ENCODE measurements at regions not wholly inside any gene's neighbourhood (a gene's known extent, or its start where the extent isn't known, plus 50 kb on each side); places are given as distances from the start of the nearest gene placed in this dataset.

DNA sequence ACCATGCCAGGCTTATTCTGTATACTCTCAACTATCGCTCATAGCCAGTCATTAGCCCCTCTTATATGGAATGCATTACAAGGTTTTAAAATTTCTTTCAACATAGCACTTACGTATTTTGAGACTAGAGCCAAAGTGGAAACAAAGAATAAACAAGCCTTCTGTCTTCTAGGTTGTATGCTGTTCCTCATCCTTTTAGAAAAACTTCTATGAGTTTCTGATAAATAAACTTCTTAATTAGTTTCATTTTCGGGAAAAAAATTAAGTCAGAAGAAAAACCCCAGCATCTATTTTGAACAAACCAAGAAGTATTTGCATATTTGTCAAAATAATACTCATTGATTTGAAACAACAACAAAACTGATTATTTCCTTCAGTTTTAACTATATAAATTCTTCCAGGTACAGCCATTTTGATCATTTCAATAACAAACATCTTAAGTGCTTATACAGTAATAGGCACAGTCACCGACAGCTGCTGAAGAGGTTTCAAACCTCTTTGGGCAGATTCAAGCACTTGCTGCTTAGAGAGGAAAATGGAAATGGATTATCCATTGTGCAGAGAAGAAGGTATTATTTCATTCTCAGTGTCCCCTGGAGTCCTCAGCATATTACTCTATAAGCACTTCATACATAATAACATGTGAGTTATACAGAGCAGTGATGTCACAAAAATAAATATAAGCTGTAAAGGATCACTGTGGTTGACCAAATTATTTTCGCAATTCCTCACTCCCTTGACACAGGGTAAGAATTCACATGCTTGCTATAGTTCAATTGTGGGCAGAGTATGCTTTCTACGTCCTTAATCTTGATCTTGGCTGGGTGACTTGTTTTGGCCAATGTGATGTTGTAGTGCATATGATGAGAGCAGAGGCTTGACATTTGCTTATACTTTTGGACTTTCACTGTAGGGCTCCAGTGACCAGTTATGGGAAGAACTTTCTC, 833.8 kb downstream of the TRIB2 start:
- no peak for DNase-seq

DNA sequence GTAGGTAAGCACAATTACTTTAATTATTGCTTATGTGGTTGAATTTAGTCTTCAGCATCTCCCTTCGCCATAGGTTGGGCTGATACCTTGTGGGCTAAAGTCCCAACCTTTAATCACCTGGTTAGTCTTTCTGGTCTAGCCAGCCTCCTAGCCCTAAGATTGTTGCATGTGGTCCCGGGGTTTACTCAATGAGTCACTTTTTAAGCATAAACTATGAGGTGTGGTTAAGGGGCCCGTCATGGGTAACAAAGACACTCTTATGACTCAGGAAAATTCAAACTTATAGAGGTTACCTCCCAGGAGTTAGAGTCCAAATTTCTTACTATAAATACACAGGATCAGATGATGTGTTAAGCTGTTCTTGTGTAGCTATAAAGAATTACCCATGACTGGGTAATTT, 841.6 kb downstream of the TRIB2 start:
- no peak for DNase-seq

DNA sequence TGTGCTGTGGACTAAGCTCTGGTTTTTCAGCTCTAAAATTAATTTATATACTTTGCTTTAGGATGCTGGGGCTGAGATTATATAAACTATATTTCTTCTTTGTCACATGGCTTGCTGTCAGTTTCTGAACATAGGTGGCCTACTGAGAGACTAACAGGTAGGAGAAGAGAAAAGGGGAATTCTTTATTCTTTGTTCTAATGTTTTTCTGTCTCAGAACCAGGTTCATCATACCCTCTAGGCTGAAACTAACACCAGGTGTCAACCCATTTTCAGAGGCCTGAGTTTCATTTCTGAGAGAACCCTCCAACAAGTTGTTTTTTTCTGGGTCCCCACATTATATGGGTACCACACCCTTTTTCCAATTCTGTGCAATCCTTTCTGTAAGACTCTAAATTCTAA, 843.6 kb downstream of the TRIB2 start:
- no peak for DNase-seq

DNA sequence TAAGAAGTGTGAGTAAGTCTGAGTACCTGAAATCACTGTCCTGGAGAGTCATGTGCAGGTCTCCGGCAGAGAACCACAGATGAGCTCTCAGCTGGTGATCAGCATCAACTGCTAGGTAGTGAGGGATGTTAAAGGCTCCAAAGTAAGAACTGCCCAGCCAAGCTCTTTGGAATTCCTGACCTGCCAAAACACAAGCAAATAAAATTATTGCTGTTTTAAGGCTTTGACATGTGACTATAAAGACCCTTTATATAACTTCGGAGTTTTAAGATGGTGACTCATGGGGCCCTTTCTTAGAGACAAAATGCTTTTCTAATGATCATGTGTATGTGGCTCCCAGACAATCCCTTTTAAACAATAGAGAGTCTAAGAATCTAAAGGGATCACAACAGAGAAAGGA, 855.7 kb downstream of the TRIB2 start:
- DNase-seq = no peak

DNA sequence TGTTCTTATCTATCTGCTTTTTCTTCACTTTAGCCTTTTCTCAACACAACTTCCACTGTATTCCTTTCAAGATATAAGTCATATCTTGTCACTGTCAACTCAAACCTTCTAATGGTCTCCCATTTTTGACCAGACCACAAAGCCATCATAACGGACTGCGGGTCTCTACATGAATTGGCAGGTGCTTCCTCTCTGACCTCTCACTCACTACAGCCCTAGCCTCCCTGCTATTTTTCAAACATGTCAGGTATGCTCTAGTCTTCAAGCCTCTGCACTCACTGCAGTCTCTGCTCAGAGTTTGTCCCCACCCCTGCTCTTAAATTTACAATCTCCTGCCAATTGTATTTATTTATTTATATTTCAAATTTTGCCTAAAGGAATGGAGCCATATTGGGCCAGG, 858.1 kb downstream of the TRIB2 start:
- DNase-seq = no peak

DNA sequence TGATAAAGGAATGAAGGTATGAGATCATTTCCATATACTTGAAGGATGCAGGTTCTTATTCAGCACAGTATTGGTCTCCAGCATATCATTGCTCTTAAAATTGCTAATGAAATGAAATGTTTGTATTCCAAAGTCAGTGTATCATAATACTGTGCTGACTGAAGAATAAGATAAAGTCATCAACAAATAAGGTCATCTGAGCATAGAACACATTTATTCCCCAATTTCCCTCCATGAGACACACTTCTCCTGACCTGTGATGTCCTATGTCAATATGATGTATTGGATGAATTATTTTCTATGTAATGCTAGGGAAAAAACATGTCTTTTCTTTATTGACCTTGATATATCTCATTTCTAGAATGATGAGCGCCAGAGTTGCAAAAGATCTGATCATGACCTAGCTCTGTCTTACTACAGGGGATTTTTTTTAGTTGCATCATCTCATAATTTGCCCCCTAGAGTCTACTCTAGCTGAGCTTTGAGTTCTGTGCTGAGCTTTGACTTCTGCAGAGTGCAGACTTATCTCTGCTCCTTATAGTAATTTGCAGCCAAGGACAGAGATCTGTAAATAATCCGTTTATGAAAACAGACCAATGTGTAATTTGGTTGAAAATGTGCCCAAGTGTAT, 859.8 kb downstream of the TRIB2 start:
- no peak for DNase-seq

DNA sequence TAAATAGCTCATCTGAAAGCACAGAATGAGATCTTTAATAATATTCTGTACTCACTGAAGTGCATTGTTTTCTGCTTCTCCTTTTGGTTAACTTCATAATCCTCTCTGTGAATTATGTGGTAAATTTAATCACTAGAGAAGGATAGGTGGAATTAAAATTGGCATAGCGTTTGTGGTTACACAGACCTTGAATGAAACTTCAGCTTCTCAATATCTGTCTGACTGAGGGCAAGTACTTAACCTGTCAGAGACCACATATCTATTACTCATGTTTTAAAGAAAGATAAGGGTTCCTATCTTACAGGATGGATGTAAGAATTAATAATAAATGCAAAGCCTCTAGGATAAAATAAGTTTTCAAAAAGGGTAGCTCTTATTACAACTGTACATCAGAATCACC, 861.8 kb downstream of the TRIB2 start:
- DNase-seq = no peak

DNA sequence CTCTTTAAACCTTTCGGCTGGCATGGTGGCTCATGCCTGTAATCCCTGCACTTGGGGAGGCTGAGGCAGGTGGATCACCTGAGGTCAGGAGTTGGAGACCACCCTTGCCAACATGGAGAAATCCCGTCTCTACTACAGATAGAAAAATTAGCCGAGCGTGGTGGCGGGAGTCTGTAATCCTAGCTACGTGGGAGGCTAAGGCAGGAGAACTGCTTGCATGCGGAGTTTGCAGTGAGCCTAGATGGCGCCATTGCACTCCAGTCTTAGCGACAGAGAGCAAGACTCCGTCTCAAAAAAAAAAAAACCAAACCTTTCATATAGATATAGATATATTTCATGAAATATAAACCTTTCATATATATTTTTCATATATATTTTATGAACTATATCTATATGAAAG, 864.7 kb downstream of the TRIB2 start:
- no peak for DNase-seq

DNA sequence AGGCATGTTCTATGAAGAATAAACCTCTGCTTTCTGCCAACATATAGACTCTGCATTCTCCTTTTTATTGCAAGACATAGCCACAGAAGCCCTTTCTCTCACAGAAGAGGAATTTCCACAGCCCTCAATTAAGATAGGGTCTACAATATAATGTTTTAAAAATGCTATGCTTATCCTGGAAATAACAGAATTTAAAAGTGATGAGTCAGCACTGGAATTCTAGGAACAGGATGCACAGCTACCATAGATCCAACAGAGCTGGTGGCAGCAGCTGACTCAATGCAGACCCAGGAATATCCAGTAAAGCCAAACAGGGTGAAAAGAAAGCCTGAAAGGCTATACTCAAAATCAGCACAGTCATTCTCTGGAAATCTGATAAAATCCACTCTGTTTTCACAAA, 866.9 kb downstream of the TRIB2 start:
- DNase-seq = no peak

DNA sequence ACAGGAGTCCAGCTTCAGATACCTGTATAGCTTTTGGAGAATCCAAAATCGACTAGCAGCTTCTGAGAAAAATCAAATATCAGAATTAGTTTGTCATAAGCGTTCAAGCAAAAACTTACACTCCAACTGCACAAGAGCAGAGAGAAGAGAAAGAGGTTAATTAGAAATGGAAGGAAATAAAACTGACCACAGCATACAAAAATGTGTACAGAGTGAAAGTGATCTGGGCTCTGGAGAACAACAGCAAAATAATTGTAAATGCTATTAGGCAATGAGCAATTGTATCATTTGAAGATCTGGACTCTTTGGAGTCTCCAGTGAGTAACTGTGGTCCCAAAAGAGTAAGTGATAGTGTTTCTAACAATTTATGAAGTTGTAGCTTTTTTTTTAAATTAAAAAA, 867.3 kb downstream of the TRIB2 start:
- DNase-seq = no peak

DNA sequence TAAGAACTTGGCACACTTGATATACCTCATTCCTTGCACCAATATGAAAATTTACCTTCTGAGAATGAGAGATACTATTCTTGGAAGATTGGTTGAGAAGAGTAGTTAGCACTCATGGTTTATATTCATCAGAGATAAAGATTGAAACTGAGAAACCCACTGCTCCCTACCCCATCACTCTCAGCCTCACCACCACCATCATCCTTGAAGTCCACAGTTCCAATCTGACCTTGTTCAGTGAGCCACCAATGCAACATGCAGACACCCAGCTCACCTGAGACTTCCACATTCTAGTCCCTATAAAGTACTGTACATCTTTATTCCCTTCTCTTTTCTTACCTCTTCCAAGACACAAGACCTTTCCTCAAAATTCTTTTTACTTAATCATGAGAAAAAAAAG, 869.0 kb downstream of the TRIB2 start:
- no peak for DNase-seq

DNA sequence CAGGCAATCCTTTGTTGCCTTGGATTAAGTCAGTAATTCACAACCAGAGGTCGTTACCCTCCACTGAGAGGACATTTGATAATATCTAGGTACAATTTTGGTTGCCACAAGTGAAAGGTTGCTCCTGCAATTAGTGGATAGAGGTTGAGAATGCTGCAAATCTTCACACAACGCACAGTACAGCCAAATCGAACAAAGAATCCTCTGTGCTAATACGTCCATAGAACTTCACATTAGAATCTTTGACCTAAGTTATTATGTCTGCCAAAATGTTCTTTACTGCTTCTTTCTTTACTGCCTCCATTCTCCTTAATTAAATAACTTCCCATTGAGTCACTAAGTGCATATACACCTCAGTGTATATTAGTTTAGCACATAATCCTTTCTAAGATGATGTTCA, 879.5 kb downstream of the TRIB2 start:
- no peak for DNase-seq

DNA sequence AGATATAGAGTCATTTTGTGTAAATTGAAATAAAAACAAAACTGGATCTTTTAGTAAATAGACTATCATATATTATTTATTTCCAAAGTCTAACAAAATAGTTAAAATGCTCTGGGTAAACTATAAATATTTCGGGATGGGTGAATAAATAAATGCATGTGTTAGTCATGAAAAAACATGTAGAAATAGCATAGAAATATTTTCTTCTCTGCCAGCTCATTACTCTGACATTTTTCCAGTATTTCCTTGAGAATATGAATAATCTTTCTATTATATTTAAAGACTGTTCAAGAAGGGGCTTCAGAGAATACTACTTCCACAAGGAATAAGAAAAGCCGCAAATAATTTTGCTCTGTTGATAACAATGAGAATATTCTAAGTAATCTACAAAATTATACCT, 880.4 kb downstream of the TRIB2 start:
- DNase-seq = no peak

DNA sequence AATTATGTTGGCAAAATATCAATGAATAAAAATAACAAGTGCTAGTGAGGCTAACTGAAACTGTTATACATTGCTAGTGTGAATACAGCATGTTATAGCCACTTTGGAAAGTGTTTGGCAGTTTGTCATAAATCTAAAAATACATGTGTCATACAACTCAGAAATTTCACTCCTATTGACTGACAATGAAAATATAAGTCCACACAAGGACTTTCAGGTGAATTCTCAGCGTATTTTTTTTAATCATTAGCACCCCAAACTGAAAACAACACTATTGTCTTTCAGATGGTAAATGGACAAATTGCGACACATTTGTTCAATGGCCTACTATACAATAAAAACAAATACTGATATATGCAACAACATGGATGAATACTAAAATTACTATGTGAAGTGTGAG, 884.8 kb downstream of the TRIB2 start:
- no peak for DNase-seq

DNA sequence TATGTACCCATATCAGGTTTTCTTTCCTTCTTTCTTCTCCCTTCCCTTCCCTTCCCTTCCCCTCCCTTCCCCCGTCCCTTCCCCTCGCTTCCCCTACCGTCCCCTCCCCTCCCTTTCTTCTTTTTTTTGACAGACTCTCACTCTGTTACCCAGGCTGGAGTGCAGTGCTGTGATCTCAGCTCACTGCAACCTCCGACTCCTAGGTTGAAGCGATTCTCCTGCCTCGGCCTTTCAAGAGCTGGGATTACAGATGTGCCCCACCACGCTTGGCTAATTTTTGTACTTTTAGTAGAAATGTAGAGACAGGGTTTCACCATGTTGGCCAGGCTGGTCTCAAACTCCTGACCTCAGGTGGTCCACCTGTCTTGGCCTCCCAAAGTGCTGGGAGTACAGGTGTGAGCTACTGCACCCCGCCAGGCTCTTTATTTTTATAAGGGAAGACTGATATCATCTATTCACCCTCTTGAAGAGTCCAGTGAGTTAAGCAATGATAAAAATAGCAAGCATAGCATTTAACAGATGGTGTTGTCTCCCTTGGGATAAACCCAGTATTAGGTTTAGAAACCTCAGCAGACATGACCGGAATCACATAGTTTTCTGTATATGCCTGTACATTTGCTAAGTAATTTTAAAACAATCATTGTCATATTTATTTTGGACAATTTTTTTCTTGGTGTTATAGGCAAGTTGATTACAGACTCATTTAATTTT, 888.4 kb downstream of the TRIB2 start:
- no peak for DNase-seq

DNA sequence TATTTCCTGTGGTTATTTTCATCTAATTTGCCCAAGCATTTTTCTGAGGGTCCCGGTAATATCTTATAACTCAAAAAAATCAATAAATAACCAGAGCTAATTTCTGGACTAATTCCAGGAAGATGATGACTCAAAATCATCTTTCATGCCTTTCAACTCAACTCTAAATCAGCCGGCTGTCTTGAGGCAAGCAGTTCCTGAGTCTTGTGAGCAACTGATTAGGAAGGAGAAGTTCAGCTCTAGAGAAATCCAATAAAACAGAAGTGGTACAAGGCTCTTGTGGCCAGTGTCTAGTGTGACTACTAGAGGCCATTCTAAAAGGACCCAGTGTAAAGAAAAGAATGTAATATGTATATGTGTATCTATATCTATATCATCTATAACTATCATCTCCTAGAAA, 890.4 kb downstream of the TRIB2 start:
- no peak for DNase-seq

DNA sequence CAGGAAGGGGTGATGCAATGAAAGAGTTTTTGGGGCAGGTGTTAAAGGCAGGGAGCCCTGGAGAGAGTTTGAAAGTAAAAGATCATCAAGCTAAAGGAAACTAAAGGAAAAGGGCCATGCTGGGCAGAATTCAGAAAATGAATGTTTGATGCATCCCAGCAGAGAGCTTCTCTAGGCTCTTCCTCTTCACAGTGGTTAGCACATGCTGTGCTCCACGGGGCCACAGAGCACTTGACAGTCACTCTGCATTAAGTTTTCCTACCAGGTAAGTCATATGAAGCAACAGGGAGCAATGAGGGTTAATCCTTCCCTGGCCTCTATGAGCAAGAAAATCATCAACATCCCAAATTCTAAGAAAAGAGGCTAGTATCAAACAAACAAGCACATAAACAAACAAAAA, 895.2 kb downstream of the TRIB2 start:
- DNase-seq = no peak

DNA sequence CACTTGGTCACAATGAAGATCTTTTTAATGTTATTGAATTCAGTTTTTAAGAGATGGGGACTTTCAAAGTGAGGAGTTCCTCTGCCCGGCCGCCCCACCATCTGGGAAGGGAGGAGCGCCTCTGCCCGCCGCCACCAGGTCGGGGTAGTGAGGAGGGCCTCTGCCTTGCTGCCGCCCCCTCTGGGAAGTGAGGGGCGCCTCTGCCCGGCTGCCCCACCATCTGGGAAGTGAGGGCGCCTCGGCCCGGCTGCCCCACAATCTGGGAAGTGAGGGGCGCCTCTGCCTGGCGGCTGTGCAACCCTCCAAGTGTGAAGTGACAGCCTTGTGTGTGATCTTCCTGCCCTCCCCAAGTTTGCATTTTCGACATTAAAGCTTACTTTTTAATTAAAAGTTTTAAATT, 899.3 kb downstream of the TRIB2 start:
- DNase-seq = no peak

DNA sequence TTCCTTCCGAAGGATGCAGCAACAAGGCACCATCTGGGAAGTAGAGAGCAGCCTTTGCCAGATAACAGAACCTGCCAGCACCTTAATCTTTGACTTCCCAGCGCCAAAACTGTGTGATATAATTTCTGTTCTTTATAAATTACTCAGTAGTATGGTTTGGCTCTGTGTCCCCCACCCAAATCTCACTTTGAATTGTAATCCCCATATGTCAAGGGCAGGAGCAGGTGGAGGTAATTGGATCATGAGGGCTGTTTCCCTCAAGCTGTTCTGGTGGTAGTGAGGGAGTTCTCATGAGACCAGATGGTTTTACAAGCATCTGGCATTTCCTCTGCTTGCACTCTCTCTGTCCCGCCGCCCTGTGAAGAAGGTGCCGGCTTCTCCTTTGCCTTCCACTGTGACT, 899.9 kb downstream of the TRIB2 start:
- DNase-seq = no peak

DNA sequence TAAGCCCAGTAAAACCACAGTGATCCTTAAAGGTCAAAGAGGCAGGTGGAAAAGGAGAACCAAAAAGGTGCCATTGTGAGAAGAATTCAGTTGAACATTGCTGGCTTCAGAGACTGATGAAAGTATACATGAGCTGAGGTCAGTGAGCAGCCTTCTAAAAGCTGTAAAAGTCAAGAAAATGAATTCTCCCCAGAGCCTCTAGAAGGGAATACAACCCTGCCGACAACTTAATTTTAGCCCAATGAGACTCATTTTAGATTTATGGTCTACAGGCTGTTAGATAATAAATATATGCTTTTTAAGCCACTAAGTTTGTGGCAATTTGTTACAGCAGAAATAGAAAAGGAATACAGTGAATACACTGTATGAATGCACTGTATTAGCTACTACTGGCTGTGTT, 911.4 kb downstream of the TRIB2 start:
- no peak for DNase-seq

DNA sequence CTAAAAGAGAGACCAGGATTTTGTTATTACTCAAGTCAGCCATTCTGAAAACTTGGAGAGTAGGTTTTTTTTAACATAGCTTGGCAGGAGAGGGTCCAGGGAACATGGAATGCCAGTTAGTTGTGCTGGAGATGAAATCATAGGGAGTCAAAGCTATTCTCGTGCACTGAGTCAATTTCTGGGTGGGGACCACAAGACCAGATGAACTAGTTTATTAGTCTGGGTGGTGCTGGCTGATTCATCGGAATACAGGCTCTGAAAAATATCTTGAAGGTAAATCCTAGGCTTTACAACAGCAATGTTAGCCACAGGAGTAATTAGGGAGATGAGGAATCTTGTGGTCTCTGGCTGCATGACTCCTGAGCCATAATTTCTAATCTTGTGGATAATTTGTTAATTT, 921.4 kb downstream of the TRIB2 start:
- DNase-seq = no peak

DNA sequence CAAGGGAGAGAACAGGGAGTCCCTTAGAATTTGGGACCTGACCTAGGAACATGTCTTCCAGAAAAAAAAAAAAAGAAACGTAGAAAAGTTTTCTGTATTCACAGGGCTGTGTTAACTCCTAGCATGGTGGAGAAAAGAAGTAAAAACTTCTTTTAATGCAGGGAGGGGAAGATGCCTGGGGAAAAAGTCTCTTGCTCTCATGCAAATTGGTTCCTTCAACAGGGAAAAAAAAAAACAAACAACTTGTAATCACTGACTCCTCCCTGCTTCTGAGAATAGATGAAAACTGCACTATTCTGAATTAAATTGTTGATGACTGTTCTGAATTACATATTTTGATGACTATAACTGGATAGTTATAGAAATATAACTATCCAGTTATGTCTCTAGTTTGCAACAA, 933.2 kb downstream of the TRIB2 start:
- DNase-seq = no peak

DNA sequence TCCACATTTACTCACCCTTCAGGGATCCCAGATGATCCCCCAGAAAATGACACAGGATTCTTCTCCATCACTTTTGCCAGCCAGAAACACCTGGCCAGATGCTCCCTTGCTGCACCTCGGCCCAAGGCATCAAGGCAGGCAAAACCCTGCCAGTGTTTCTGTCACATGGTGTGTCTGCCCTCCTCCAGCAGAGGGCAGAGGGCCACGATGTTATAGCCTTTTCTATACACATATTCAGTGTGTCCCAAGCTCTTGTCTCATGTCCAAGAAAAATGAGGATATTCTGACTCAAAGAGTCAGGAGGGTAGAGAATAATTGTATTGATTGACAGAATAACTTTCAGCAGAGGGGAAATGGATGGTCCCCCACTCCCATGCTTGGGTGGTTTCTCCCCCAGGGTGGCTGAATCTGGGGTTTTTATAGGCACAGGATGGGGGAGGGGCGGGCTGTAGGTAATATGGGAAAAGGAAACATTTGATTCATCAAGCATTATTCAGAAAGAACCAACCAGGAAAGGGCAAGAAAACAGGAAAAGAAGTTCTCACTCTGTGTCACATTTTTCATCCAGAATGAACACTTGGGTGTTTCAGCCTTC, 933.9 kb downstream of the TRIB2 start:
- DNase-seq = no peak

DNA sequence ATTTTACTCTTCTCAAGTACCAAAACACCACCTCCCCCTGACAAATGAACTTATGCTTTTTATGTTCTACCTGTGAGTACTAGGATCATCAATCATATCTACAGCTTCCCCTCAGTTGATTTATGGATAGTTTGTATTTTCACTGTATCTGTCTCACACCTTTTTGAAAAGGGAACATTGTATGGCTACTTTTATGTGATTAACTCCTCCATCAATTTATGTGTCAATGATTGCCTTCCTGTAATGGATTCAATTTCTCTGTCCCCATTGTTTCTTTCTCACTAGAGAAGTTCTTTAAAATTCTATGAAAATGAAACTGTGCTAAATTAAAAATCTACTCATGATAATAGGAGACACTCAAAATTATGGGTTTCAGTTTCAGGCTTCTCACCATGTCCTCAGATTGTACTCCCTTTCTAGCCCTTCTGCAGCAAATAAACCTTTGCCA, 935.0 kb downstream of the TRIB2 start:
- no peak for DNase-seq
